ENCODE measurements at regions not wholly inside any gene's neighbourhood (a gene's known extent, or its start where the extent isn't known, plus 50 kb on each side); places are given as distances from the start of the nearest gene placed in this dataset.
"Not testable (repeated sequence)": the region's sequence is repeated elsewhere in the genome, so short reads cannot be mapped to it uniquely, and the experiment has no call there.

GRCh38 chr3:152688313-152688712 lies 146.6 kb upstream of the P2RY1 start:
- no peak overlapping the region for H3K4me3 ChIP-seq (ENCODE audit: low read depth, low read length)
- DNase-seq (ENCODE audit: low read depth) = no peak
- in situ Hi-C loops (cut with HindIII; ENCODE audit: low sequenced_read_pairs) = no loop called here
- TF ChIP-seq, protein P1, sequence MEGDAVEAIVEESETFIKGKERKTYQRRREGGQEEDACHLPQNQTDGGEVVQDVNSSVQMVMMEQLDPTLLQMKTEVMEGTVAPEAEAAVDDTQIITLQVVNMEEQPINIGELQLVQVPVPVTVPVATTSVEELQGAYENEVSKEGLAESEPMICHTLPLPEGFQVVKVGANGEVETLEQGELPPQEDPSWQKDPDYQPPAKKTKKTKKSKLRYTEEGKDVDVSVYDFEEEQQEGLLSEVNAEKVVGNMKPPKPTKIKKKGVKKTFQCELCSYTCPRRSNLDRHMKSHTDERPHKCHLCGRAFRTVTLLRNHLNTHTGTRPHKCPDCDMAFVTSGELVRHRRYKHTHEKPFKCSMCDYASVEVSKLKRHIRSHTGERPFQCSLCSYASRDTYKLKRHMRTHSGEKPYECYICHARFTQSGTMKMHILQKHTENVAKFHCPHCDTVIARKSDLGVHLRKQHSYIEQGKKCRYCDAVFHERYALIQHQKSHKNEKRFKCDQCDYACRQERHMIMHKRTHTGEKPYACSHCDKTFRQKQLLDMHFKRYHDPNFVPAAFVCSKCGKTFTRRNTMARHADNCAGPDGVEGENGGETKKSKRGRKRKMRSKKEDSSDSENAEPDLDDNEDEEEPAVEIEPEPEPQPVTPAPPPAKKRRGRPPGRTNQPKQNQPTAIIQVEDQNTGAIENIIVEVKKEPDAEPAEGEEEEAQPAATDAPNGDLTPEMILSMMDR (IDR thresholded peaks at IDR 0.05; ENCODE audit: low read depth, low read length, missing control alignments) = no peak

DNA sequence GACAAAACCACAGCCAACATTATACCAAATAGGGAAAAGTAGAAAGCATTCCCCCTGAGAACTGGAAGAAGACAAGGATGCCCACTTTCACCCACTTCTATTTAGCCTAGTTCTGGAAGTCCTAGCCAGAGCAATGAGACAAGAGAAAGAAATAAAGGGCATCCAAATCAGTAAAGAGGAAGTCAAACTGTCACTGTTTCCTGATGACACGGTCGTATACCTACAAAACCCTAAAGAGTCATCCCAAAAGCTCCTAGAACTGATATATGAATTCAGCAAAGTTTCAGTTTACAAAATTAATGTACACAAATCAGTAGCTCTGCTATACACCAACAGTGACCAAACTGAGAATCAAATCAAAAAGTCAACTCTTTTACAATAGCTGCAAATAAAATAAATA lies 142.6 kb upstream of the P2RY1 start:
- DNase-seq (ENCODE audit: low read depth); H3K4me3 ChIP-seq (ENCODE audit: low read depth, low read length); in situ Hi-C loops (cut with HindIII; ENCODE audit: low sequenced_read_pairs): not testable (repeated sequence)

- H3K4me3 ChIP-seq (ENCODE audit: low read depth, low read length); in situ Hi-C loops (cut with HindIII; ENCODE audit: low sequenced_read_pairs): not testable (repeated sequence)
Measured at GRCh38 chr3:152693521-152694250, 141.2 kb upstream of the P2RY1 start.

GRCh38 chr3:152695840-152696239 lies 139.1 kb upstream of the P2RY1 start:
- H3K4me3 ChIP-seq (ENCODE audit: low read depth, low read length) = no peak overlapping the region
- DNase-seq (ENCODE audit: low read depth) = no peak
- in situ Hi-C loops (cut with HindIII; ENCODE audit: low sequenced_read_pairs) = no loop called here

More at GRCh38 chr3:152693521-152694250, 141.2 kb upstream of the P2RY1 start:
- not testable (repeated sequence) for DNase-seq (ENCODE audit: low read depth)

DNA sequence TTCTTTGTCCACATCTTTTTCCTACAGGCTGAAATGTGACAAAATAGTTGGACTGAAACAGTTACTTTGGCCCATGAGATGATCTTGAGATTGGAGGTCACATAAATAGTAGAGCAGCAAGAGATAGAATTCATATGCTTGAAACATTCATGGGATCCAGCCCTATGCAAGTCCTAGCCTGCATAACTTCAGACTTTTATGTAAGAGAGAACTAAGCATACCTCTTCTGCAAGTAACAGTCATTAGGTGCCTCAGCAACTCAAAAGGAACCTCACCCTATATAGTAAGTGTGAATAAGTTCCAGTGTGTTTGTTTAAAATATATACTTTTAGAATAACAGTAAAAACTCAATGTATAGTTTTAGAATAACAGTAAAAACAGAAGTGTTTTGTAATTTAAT lies 138.0 kb upstream of the P2RY1 start:
- TF ChIP-seq, protein P1 (IDR thresholded peaks at IDR 0.05; ENCODE audit: low read depth, low read length, missing control alignments) = no peak
- in situ Hi-C loops (cut with HindIII; ENCODE audit: low sequenced_read_pairs) = no loop called here
- H3K4me3 ChIP-seq (ENCODE audit: low read depth, low read length) = no peak overlapping the region
- no peak for DNase-seq (ENCODE audit: low read depth)

More at GRCh38 chr3:152695840-152696239, 139.1 kb upstream of the P2RY1 start:
- TF ChIP-seq, protein P1 (IDR thresholded peaks at IDR 0.05; ENCODE audit: low read depth, low read length, missing control alignments) = no peak

- TF ChIP-seq, protein P1 (IDR thresholded peaks at IDR 0.05; ENCODE audit: low read depth, low read length, missing control alignments) = no peak
- in situ Hi-C loops (cut with HindIII; ENCODE audit: low sequenced_read_pairs) = no loop called here
Measured at GRCh38 chr3:152703245-152703890, 131.6 kb upstream of the P2RY1 start.

DNA sequence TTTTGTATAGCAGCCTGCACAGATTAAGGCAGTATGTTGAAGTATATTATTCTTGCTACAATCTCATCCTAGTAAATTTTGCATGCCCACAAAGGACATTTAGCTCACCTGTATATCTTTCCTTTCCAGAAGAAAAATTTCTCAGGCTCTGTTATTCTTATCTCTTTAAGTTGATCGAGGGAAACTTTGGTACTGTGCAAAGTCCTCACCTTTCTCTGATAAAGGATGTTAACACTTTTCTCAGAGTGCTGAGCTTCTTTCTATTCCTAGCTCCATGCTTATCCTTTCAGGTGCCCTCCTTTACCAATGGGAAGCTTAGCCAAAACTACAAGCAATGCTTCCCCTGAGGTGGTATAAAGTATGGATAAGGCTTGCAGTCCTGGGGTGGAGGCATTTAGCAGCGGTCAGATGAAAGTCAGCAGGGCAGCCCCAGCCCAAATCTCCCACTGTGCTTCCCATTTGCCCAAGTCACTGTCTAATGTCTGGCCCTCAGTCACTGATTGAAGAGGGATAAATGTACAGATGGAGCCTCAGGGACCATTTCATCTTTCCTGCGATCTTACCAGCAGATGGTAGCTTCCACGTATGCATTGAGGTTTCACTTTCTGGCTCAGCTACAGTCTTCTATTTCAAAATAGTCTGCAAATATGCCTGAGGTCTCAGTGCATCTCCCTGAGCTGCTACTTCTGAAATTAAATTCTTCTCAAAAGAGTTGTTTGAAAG lies 127.8 kb upstream of the P2RY1 start:
- in situ Hi-C loops (cut with HindIII; ENCODE audit: low sequenced_read_pairs) = no loop called here
- TF ChIP-seq, protein P1 (IDR thresholded peaks at IDR 0.05; ENCODE audit: low read depth, low read length, missing control alignments) = no peak
- no peak for DNase-seq (ENCODE audit: low read depth)
- H3K4me3 ChIP-seq (ENCODE audit: low read depth, low read length) = no peak overlapping the region

More at GRCh38 chr3:152703245-152703890, 131.6 kb upstream of the P2RY1 start:
- no peak overlapping the region for H3K4me3 ChIP-seq (ENCODE audit: low read depth, low read length)
- DNase-seq (ENCODE audit: low read depth) = no peak
